HS-5 (cell line): ENCODE measurements at regions not wholly inside any gene's neighbourhood (a gene's known extent, or its start where the extent isn't known, plus 50 kb on each side); places are given as distances from the start of the nearest gene placed in this dataset.

Experiments
- DNase-seq: peaks from one replicate; pipeline ENCODE4 v3.0.0-alpha.2; 2012; ENCODE audit warnings: low read depth

- DNase-seq = no peak
Observed at GRCh38 chr6:139570166-139570565, 195.7 kb upstream of the CITED2 start.

- DNase-seq = peak; percentile 66
Observed at GRCh38 chr6:139569566-139569965, 195.1 kb upstream of the CITED2 start.

- DNase-seq = peak; percentile 67
Observed at GRCh38 chr6:139568956-139569538, 194.6 kb upstream of the CITED2 start.

GRCh38 chr6:139568151-139568955, 193.9 kb upstream of the CITED2 start:
- no peak for DNase-seq

- no peak for DNase-seq
Observed at GRCh38 chr6:139567095-139567494, 192.6 kb upstream of the CITED2 start.

GRCh38 chr6:139565591-139565990, 191.1 kb upstream of the CITED2 start:
- no peak for DNase-seq

- no peak for DNase-seq
Observed at GRCh38 chr6:139557547-139557946, 183.1 kb upstream of the CITED2 start.

- DNase-seq = no peak
Observed at GRCh38 chr6:139556532-139556931, 182.1 kb upstream of the CITED2 start.

GRCh38 chr6:139553916-139554315, 179.5 kb upstream of the CITED2 start:
- DNase-seq = no peak

GRCh38 chr6:139551376-139551775, 176.9 kb upstream of the CITED2 start:
- DNase-seq = no peak

- DNase-seq = no peak
Observed at GRCh38 chr6:139550361-139550760, 175.9 kb upstream of the CITED2 start.

GRCh38 chr6:139549561-139550070, 175.2 kb upstream of the CITED2 start:
- DNase-seq = no peak

GRCh38 chr6:139547804-139548203, 173.4 kb upstream of the CITED2 start:
- DNase-seq = no peak

- DNase-seq = no peak
Observed at GRCh38 chr6:139547122-139547776, 172.8 kb upstream of the CITED2 start.

- no peak for DNase-seq
Observed at GRCh38 chr6:139546106-139546472, 171.6 kb upstream of the CITED2 start.

- no peak for DNase-seq
Observed at GRCh38 chr6:139545206-139546105, 171.0 kb upstream of the CITED2 start.

- DNase-seq = no peak
Observed at GRCh38 chr6:139544701-139545057, 170.2 kb upstream of the CITED2 start.

- no peak for DNase-seq
Observed at GRCh38 chr6:139542351-139542750, 167.9 kb upstream of the CITED2 start.

- DNase-seq = no peak
Observed at GRCh38 chr6:139540894-139541293, 166.4 kb upstream of the CITED2 start.

GRCh38 chr6:139540276-139540675, 165.8 kb upstream of the CITED2 start:
- DNase-seq = peak; percentile 79

- DNase-seq = peak; percentile 90
Observed at GRCh38 chr6:139539852-139540251, 165.4 kb upstream of the CITED2 start.

- no peak for DNase-seq
Observed at GRCh38 chr6:139538366-139538765, 163.9 kb upstream of the CITED2 start.
